ENCODE measurements at regions not wholly inside any gene's neighbourhood (a gene's known extent, or its start where the extent isn't known, plus 50 kb on each side); places are given as distances from the start of the nearest gene placed in this dataset.

GRCh38 chr11:92919048-92919447, 50.4 kb upstream of the MTNR1B start:
- TF ChIP-seq GATA3 (IDR thresholded peaks at IDR 0.05; ENCODE audit: borderline replicate concordance) (no peak), PBX3 (IDR thresholded peaks at IDR 0.05) (no peak), JUN (IDR thresholded peaks at IDR 0.05) (no peak), CTCF (IDR thresholded peaks at IDR 0.05) (no peak), RFX5 (IDR thresholded peaks at IDR 0.05) (no peak), MAFK (IDR thresholded peaks at IDR 0.05; ENCODE audit: partially characterized antibody) (no peak), HDAC2 (IDR thresholded peaks at IDR 0.05) (no peak), SMC3 (IDR thresholded peaks at IDR 0.05) (no peak)
